ENCODE measurements at regions not wholly inside any gene's neighbourhood (a gene's known extent, or its start where the extent isn't known, plus 50 kb on each side); places are given as distances from the start of the nearest gene placed in this dataset.

DNA sequence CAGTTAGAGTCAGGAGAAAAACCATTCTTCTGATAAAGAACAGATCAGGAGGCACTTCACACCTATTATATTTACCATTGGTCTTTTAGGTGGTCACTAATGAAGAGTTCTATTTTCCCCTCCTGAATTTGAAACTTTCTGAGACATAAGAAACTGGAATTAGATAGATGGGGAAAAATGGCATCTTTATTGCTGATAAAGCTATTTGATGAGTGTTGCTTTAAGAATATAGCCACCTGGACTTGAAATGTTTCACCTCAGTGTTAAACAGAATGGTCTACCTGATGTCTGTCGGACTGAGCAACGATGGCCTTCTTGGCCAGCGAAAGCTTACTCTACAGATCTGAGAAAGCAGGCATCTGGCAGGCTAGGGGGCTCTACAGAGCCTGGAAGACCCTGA lies 107.0 kb downstream of the SLITRK5 start:
- TF ChIP-seq, protein P1, sequence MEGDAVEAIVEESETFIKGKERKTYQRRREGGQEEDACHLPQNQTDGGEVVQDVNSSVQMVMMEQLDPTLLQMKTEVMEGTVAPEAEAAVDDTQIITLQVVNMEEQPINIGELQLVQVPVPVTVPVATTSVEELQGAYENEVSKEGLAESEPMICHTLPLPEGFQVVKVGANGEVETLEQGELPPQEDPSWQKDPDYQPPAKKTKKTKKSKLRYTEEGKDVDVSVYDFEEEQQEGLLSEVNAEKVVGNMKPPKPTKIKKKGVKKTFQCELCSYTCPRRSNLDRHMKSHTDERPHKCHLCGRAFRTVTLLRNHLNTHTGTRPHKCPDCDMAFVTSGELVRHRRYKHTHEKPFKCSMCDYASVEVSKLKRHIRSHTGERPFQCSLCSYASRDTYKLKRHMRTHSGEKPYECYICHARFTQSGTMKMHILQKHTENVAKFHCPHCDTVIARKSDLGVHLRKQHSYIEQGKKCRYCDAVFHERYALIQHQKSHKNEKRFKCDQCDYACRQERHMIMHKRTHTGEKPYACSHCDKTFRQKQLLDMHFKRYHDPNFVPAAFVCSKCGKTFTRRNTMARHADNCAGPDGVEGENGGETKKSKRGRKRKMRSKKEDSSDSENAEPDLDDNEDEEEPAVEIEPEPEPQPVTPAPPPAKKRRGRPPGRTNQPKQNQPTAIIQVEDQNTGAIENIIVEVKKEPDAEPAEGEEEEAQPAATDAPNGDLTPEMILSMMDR (IDR thresholded peaks at IDR 0.05) = no peak
- TF ChIP-seq, protein P2, sequence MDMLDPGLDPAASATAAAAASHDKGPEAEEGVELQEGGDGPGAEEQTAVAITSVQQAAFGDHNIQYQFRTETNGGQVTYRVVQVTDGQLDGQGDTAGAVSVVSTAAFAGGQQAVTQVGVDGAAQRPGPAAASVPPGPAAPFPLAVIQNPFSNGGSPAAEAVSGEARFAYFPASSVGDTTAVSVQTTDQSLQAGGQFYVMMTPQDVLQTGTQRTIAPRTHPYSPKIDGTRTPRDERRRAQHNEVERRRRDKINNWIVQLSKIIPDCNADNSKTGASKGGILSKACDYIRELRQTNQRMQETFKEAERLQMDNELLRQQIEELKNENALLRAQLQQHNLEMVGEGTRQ (CRISPR knock-in tag; IDR thresholded peaks at IDR 0.05) = no peak
- TF ChIP-seq SP1 (CRISPR knock-in tag; conservative IDR thresholded peaks at IDR 0.05) (no peak), ESRRA (CRISPR knock-in tag; IDR thresholded peaks at IDR 0.05; ENCODE audit: borderline replicate concordance) (no peak), TCF7 (CRISPR knock-in tag; IDR thresholded peaks at IDR 0.05; ENCODE audit: low read depth) (no peak), SMAD3 (CRISPR knock-in tag; IDR thresholded peaks at IDR 0.05; ENCODE audit: borderline replicate concordance) (no peak)
